ENCODE measurements at regions not wholly inside any gene's neighbourhood (a gene's known extent, or its start where the extent isn't known, plus 50 kb on each side); places are given as distances from the start of the nearest gene placed in this dataset.
"Not testable (repeated sequence)": the region's sequence is repeated elsewhere in the genome, so short reads cannot be mapped to it uniquely, and the experiment has no call there.

DNA sequence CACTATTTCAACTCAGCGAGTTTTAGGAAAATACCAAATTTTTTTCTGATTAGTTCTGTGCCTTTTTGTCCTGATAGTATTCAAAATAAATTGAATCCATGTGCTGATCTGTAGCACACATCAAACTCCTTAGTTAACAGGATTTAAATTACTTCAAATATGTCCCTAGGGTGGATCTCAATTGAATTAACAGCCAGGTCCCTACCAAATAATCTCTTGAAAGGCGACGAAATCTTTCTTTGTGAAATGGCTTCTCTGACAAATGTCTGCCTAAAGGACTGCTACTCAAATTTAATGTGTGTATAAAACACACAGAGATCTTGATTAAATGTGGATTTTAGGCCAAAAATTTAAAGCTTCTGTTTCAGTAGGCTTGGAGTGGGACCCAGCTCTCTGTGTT lies 989.6 kb upstream of the KCND2 start:
- no peak for DNase-seq

DNA sequence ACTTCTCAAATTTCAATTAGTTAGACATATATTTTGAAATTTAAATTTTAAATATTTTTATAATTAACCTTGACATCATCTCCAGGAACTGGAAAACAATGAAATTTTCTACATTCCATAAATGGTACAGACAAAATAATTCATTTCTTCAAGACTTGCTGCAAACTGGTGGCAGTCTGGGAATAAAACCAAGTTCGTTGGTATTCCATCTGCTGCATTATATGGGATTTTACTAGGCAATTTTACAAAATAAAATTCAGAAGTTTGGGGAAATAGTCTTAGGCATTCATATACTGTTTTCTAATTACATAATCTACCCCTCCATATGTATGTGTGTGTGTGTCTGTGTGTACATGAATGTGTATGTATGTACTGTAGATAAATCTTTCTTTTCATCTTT lies 984.6 kb upstream of the KCND2 start:
- no peak for DNase-seq

DNA sequence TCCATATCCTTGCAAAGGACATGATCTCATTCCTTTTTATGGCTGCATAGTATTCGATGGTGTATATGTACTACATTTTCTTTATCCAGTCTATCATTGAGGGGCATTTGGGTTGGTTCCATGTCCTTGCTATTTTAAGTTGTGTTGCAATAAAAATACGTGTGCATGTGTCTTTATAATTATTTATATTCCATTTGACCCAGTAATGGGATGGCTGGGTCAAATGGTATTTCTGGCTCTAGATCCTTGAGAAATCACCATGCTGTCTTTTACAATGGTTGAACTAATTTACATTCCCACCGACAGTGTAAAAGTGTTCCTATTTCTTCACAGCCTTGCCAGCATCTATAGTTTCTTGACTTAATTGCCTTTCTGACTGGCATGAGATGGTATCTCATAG lies 972.6 kb upstream of the KCND2 start:
- DNase-seq = not testable (repeated sequence)

DNA sequence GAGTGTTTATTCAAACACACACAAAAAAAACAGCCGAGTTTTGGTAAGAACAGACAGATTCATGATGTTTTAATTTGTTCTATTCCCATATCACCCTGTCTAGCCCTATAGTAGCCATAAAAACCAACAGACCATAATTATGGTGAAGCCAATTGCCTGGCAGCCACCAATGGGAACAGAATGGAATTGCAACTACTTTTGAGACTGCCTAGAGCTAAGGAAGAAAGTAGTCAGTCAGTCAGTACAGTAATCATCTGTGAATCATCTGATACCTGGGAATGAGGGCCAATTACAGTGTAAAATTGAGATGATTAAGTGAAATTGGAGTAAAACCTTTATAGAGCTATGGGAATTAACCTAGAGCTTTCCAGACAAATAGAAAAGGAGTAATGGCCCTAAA lies 952.7 kb upstream of the KCND2 start:
- DNase-seq = peak in 1 of 2 experiments; percentile 2

DNA sequence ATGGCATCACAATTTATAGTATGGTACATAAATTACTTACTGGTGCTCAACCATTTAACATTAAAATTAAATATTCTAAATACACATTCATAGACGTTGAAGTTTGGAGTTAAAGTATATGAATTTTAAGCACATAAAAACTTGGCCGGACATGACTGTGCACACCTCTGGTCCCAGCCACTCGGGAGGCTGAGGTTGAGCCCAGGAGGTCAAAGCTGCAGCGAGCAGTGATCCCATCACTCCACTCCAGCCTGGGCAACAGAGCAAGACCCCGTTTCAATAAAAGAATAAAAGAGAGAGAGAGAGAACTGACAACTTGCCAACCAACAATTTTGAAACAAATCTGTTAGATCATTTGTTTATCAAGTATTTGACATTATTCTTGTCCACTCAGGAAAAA lies 943.3 kb upstream of the KCND2 start:
- DNase-seq = no peak

DNA sequence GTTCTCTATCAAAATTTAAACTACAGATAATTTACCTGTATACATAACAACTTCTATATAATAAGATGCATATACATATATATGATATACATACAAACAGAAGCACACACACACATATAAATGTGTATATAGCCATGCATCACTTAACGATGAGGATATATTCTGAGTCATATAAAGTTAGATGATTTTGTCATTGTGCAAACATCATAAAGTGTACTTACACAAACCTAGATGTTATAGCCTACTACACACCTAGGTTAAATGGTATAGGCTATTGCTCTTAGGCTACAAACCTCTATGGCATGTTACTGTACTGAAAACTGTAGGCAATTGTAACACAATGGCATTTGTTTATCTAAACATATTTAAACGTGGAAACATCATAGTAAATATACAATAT lies 937.6 kb upstream of the KCND2 start:
- DNase-seq = no peak

DNA sequence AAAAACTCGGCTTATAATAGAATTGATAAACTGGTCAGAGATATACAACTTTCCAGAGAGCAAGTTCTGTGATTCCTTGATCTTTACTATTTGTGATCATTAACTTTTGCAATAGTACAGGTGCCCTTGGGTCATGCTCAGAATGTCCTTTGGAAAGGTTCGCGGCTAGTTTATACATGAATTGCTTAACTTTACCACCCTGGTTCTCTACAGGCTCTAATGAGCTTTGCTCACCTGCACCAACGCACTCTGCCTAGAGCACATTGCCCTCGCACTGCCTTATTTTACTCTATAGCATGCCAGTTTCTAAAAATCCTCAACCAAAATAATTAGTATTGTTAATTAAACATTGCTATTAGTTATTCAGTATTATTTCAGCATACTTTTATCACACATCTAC lies 931.2 kb upstream of the KCND2 start:
- no peak for DNase-seq

DNA sequence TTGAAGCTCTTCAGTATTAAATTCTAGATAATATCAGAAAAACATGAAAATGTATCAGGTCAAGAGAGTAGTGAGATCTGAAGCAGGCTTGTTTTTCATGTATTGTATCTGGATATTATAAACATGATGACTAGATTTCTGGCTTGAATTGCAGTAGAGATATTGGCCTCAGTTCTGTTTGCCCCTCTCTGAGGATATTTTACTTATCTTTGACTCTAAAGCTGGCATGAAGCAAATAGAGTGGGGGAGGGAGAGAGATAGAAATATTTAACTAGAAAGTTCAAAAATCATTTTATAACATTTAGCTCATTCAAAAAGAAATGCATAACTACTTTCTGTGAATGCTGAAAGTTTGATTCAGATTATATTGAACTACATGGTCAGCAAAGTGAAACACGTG lies 929.7 kb upstream of the KCND2 start:
- DNase-seq = no peak

DNA sequence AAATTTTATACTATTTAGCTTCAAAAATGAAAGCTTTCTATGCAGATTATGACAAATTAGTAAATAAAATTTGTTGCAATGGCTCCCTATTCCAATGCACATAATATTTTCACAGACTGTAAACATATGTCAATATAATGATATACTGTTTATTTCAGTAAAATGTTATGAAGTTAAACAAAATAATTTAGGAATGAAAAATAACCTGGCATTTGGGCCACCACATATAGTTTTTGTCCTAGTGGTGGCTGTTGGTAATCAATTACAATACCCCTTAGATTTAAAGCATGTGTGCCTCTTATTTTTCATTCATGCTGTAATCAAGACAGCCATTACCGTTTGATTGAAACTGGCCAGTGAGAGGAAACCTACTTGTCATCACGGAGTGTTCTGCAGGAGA lies 928.5 kb upstream of the KCND2 start:
- DNase-seq = no peak

DNA sequence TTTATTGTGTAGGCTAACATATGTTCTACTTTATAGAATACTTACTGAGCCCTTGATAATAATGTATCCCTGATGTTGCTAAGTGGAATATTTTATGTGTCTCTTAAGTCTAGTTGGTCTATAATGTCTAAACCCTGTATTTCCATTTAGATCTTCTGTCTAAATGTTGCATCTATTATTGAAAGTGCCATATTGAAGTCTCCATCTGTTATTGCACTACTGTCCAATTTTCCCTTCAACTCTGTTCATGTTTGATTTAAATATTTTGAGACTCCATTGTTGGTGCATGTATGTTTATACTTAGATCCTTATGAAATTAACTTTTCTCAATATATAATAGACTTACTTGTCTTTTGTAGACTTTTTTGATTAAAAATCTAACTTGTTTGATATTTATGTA lies 924.5 kb upstream of the KCND2 start:
- no peak for DNase-seq

DNA sequence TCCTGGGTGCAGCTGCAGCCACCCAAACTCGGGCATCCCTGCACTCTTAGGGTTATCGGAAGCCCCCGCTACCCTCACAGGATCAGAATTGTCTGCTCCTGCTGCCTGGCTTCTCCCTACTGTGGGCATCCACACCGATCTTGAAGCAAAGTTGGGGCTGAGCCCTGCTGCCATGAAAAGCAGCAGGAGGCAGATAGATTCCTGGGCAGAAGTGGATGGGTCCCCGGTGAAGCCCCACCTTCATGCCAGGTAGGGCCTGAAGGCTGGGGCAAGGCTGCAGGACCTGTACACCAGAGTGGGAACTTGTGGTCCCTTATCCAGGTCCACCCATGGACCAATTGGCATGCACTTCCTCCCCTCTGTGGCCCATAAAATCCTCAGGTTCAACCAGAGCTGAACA lies 922.6 kb upstream of the KCND2 start:
- DNase-seq = no peak

DNA sequence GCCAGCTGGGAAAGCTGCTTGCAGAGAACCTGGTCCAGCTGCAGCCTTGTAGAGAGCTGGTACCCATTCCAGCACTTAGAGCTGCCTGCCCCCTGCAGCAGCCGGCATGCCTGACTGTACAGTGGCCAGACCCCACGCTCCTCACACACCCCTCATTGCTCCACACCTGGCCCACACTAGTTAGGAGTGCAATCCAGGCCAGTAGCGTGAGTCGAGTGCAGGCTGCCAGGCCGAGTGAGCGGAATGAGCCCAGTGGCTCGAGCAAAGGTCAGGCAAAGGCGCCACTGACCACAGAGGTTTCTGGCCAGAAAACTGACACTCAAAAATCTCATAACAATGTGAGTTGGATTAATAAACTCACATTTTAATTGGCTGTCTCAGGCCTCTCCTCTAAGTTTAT lies 921.7 kb upstream of the KCND2 start:
- DNase-seq = no peak

DNA sequence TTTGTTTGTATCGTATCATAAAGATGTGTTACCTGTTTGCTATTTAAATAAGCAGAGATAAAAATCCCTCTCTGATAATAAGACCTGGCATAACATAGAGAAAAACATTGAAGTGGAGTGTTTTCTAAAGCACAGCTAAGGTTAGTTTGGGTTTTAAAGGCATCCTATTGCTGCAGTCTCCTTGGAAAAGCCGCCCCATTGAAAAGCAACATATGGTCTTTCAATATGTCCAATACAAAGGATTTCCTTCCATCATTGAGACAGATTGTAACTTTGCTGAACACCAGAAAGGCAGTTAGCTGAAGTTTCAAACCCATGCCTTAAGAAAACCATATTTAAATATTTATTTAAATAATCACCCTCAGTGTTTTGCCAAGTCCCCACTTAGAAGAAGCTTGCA lies 898.5 kb upstream of the KCND2 start:
- DNase-seq = no peak

DNA sequence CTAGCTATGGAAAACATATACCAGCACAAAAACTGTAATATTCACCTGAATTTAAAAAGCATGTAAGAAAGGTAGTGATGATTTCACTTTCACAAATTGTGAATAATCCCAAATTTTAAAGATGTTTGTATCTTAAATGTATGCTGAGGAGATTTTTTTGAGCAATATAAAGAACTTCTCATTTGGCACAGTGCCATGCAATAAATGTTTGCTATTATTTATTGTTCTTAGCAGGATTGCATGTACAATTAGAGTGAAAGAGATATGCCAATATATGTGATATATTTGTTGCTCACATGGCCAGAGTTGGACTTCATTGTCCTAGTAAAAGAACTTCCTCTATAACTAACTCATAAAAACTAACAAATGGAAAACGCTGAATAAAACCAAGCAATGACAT lies 895.1 kb upstream of the KCND2 start:
- DNase-seq = no peak

DNA sequence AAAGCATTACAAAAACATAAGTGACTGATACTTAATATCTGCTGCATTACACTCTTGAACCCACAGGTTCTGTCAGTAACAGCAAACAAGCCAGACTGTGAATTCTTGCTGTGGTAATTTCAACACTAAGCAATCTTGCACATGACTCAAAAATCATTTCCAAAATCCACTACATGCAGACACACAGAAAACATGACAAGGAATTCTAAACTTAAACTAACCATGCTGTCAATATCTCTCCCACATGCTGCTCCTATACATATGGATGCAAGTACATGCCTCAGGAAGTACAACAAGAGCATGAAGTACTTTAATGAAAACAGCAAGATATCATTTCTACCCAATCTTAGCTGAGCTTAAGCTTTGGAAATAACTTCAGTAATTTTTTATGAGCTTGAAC lies 890.2 kb upstream of the KCND2 start:
- no peak for DNase-seq

DNA sequence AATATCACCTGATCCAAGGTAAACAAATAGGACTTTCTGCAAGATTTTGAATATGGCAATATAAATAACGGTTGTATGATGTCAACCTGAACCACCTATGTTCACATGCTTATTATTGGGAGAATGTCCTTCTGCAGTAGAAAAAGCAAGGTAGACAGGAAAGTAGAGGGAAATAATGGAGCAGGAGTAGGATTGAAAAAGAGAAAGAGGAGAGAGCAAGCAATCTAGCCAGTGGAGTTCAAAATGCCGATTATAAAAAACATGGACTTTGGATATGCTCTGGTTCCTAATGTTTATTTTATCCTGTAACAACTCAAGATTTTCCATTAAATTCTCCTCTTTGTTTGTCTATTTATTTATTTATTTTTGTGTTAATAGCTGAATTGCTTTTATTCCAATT lies 878.0 kb upstream of the KCND2 start:
- DNase-seq = no peak

DNA sequence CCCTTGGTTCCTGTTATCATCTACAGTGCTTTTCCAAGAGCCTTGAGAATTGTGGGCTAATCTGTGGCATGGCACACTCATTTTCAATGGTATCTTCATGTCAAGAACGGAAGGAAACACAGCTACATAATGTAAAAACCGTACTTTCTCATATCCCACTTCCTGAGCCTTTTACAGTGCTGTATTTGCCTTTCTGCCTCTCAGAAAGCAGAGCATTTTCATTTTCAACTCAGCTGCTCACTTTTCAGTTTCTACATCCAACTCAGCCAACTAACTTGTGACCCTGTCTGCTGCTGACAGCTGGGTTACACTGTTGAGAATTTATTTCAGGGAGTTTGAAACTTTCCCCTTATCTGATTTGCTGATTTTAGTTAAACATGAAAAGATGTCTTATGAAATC lies 875.8 kb upstream of the KCND2 start:
- DNase-seq = peak in 1 of 2 experiments; percentile 2

DNA sequence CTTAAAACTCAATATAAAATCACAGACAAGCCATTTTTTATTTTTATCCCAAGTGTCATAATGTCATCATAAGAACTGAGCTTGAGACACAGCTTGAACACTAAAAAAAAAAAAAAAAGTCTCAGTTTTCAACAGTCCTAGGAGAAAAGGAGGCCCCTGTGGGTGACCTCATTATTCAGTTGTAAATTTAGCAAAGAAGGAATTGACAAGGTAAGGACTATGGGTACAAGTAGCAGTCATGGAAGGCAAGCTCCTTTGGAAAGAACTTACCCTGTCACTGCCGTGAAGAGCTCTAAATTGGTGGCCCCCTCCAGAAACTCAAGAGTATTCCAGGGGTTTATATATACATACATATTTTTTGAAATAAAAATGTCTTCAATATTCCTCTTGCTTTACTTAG lies 864.4 kb upstream of the KCND2 start:
- no peak for DNase-seq

DNA sequence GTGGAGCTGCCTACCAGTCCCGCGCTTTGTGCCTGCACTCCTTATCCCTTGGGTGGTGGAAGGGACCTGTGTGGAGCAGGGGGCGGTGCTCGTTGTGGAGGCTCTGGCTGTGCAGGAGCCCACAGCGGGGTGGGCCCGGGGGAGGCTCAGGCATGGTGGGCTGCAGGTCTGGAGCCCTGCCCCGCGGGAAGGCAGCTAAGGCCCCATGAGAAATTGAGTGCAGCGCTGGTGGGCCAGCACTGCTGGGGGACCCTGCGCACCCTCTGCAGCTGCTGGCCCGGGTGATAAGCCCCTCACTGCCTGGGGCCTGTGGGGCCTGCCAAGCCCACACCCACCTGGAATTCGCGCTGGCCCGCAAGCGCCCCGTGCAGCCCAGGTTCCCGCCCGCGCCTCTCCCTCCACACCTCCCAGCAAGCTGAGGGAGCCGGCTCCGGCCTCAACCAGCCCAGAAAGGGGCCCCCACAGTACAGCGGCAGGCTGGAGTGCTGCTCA lies 859.6 kb upstream of the KCND2 start:
- DNase-seq = no peak

DNA sequence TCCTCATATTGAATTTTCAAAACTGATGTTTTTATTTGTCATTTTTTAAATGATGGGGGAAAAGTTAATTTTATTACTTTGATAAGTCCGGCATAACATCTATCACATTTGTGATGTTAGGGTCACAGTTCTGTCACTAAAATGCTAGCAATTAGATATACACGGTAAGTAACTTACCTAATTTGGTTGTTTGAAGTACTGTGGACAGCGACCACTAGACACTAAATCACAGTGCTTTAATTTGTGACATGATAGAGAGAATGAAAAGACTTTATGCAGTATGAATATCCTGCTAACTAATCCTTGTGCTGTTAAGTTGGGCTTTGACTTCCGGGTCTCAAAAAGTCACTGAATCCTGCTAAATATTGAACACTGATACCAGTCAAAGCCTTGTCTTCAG lies 857.3 kb upstream of the KCND2 start:
- no peak for DNase-seq

DNA sequence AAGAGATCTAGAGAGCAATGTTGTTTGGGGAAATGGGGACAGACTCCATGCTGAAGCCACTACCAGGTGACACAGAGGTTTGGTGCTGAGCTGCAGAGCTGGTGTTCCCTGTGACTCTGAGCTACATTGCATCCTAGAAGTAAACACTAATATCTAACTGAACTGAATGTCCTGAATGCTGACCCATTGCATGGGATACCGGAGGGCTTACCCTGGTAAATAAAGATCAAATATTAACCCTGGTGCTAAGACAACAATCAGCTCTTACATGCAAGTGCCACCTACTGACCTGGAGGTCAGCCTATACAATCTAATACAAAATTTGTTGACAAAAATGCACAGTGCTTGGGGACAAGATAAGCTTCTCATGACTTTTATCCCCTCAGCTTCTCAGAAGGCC lies 851.3 kb upstream of the KCND2 start:
- DNase-seq = no peak

DNA sequence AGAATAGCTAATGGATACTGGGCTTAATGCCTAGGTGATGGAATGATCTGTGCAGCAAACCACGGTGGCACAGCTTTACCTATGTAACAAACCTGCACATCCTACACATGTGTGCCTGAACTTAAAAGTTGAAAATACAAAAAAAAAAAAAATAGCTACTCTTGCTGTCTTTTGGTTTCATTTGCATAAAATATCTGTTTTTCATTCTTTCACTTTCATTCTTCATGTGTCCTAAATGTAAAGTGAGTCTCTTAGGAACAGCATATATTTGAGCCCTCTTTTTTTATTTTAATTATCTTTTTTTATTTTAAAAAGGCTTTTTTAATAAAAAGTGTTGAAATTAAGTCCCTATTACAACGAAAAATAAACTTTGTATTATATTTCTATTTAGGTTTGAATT lies 836.1 kb upstream of the KCND2 start:
- no peak for DNase-seq

DNA sequence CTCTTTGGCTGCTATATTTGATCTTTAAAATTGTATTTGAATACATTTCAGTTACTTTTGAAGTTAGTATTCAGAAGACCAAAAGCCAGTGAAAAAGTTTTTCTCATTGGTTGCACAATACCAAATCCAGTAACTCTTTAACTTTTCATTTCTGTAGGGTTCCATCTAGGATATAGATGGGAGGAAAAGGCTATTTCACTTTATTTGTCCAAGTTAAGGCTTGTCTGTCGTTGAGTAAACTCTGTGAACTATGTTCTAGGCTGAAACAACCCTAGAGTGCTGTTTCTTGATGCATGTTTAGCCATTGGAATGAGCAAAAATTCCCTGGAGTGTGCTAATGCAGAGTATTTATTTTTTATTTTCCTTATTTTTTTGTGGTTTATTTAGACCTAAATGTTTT lies 834.7 kb upstream of the KCND2 start:
- DNase-seq = no peak

DNA sequence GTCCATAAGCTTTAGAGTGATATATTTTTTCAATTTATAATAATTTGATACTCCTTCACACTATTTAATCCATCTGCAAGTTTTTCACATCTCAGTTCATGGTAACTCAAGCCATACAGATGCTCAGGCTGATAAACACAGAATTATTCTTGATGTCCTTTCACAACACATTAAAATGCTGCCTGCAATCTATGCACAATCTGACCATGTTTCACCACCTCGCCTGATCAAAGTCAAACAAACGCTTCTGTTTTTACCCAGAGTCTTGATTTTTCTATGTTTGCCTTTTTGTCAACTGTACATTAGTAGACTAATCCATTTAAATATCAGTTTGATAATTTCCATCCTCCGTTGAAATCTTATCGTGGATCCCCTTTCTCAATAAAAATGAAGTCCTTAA lies 833.8 kb upstream of the KCND2 start:
- DNase-seq = no peak

DNA sequence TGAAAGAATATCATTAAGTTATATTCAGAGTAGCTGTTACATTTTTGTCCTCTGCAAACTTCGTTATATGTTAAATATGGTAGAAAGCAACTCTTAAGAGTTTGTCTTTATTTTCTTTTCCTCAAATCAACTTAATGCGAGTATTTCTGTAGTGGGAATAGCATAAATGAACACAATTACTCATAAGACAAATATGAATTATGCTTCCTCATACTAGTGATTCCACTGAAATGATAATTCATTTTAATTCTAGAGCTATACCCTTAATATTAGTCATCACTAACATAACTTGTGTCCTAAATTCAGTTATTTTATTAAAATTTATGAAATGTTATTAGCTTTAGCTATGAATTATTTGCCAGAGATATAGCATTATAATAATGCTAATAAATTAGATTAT lies 820.6 kb upstream of the KCND2 start:
- no peak for DNase-seq

DNA sequence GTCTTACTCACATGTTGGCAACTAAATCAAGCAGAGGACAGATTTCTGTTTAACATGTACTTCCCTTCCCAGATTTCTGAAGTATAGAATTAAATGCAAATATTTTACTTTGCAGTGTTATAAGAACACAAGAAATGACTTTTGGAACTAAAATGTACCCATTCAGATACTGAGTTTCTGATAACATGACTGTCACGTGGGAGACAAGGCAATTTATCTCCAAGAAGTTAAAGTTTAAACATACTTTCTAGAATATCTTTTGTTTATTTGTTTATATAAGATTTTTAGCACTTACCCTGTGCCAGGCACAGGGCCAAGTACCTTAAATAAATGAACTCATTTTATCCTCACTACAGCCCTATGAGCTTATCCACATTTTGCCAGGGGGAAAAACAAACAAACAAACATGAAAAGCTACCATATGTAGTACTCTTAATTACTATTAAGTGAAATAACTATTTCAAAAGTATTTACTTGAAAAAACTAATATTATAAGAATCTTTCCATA lies 807.1 kb upstream of the KCND2 start:
- DNase-seq = no peak
